ENCODE measurements at regions not wholly inside any gene's neighbourhood (a gene's known extent, or its start where the extent isn't known, plus 50 kb on each side); places are given as distances from the start of the nearest gene placed in this dataset.

- TF ChIP-seq CTCF (IDR thresholded peaks at IDR 0.05; ENCODE audit: low read depth, low read length, missing input control) (no peak), TAF1 (conservative IDR thresholded peaks at IDR 0.05) (no peak)
These were observed 464.9 kb downstream of the RPS29 start for GRCh38 chr14:49121246-49121645.
